Panc1 (cell line): ENCODE measurements at regions not wholly inside any gene's neighbourhood (a gene's known extent, or its start where the extent isn't known, plus 50 kb on each side); places are given as distances from the start of the nearest gene placed in this dataset.

ENCODE experiments used
- ATAC-seq: fragments of 200-7000 bp; cut with Tn5 transposase; 2 replicates; pipeline ENCODE4 v1.9.1; 2020; ENCODE audit warnings: mild to moderate bottlenecking, moderate library complexity
- BruUV-seq: library from RNA; stranded (reverse); fragments of 400-500 nt; replicated peaks from 2 replicates; lab custom pipeline; 2021; lab: Mats Ljungman, UMichigan
- CTCF ChIA-PET: fragments of 300-600 bp; sonication (Branson Sonifier 250); formaldehyde crosslinking; loops from one replicate; lab custom pipeline; 2022; ENCODE audit warnings: antibody characterized with exemption; lab: Charles Lee
- POLR2A ChIA-PET: fragments of 300-600 bp; sonication (Branson Sonifier 250); formaldehyde crosslinking; loops from one replicate; lab custom pipeline; 2022; ENCODE audit warnings: antibody characterized with exemption; lab: Charles Lee
- DNase-seq: peaks from one replicate; pipeline ENCODE4 v3.0.0-alpha.2; 2010; ENCODE audit warnings: low read depth, low spot score
- H3K27ac ChIP-seq: 2 replicates; pipeline ENCODE4 v1.5.1; 2011; ENCODE audit warnings: mild to moderate bottlenecking, low read length, inconsistent platforms
- H3K27me3 ChIP-seq: fragments of 200-500 bp; sonication (Bioruptor generic); 2 replicates; pipeline ENCODE4 v1.6.0; 2014; ENCODE audit warnings: low read length, inconsistent platforms; ENCODE audit not compliant: control insufficient read depth, insufficient read depth
- H3K36me3 ChIP-seq: fragments of 200-500 bp; sonication (Bioruptor generic); 2 replicates; pipeline ENCODE4 v1.5.1; 2014; ENCODE audit warnings: inconsistent platforms, mild to moderate bottlenecking, low read length, moderate library complexity; ENCODE audit not compliant: control insufficient read depth, insufficient read depth
- H3K4me1 ChIP-seq: 2 replicates; pipeline ENCODE4 v1.5.1; 2011; ENCODE audit warnings: inconsistent platforms, mild to moderate bottlenecking, low read length, moderate library complexity; ENCODE audit not compliant: control insufficient read depth, insufficient read depth
- H3K4me3 ChIP-seq, 2 experiments: 2 replicates each; pipeline ENCODE4 v1.5.1; 2011 to 2012; ENCODE audit warnings: low read depth in 2 of 2, low read length in 2 of 2, mild to moderate bottlenecking in 2 of 2, inconsistent platforms in 1 of 2, moderate library complexity in 1 of 2
- H3K9me3 ChIP-seq: fragments of 200-500 bp; sonication (Bioruptor generic); 2 replicates; pipeline ENCODE4 v1.5.1; 2014; ENCODE audit warnings: low read depth, mild to moderate bottlenecking, inconsistent platforms, low read length, moderate library complexity; ENCODE audit not compliant: control insufficient read depth, insufficient read depth
- CTCF ChIP-seq: fragments of 450-650 bp; IDR thresholded peaks from 2 replicates; pipeline ENCODE4 v1.5.1; 2017; ENCODE audit warnings: mild to moderate bottlenecking
- POLR2AphosphoS5 ChIP-seq: IDR thresholded peaks from 2 replicates; pipeline ENCODE4 v1.6.1; 2012; ENCODE audit warnings: mild to moderate bottlenecking, low read depth, low read length, moderate library complexity
- SIN3A ChIP-seq: IDR thresholded peaks from 2 replicates; pipeline ENCODE4 v1.6.1; 2012; ENCODE audit warnings: low read depth, mild to moderate bottlenecking, low read length, moderate library complexity, borderline replicate concordance; ENCODE audit not compliant: insufficient read depth
- TCF7L2 ChIP-seq: IDR thresholded peaks from 2 replicates; pipeline ENCODE4 v1.6.1; 2011; ENCODE audit warnings: mild to moderate bottlenecking, low read depth, low read length, inconsistent platforms
- in situ Hi-C: cut with HindIII; loops from 2 replicates; pipeline ENCODE4 v1.10.0; 2016; ENCODE audit warnings: low sequenced_read_pairs, low pct_unique_long_range_greater_than_20kb
- intact Hi-C: fragments of 100-400 bp; cut with micrococcal nuclease; formaldehyde crosslinking; loops from one replicate; pipeline ENCODE4 v1.10.0; 2022; ENCODE audit not compliant: unreplicated experiment
- TF ChIP-seq, protein P1 (sequence below), 2 experiments: IDR thresholded peaks; 2 replicates each; pipeline ENCODE4 v1.6.1; 2011 to 2012; ENCODE audit warnings: low read depth in 2 of 2, control low read depth in 1 of 2, low read length in 1 of 2, mild to moderate bottlenecking in 1 of 2, moderate library complexity in 1 of 2; ENCODE audit not compliant: insufficient read depth in 1 of 2

GRCh38 chr6:48689498-48689897 is 578.5 kb upstream of the PTCHD4 start:
- POLR2A ChIA-PET = no interaction called here
- Histone ChIP-seq H3K4me1 (no peaks in the 10 kb centered on the region), H3K9me3 (no peaks in the 10 kb centered on the region), H3K4me3 (no peak overlapping the region), H3K36me3 (no peaks in the 10 kb centered on the region), H3K27ac (no peak overlapping the region), H3K27me3 (no peaks in the 10 kb centered on the region)
- ATAC-seq (no peak), DNase-seq (no peak)
- CTCF ChIA-PET = no interaction called here
- no TSS peak for BruUV-seq
- in situ Hi-C loops (no loop called here), intact Hi-C loops (no loop called here)
- TF ChIP-seq CTCF (no peak), TCF7L2 (no peak), POLR2AphosphoS5 (no peak), SIN3A (no peak)
- TF ChIP-seq, protein P1, sequence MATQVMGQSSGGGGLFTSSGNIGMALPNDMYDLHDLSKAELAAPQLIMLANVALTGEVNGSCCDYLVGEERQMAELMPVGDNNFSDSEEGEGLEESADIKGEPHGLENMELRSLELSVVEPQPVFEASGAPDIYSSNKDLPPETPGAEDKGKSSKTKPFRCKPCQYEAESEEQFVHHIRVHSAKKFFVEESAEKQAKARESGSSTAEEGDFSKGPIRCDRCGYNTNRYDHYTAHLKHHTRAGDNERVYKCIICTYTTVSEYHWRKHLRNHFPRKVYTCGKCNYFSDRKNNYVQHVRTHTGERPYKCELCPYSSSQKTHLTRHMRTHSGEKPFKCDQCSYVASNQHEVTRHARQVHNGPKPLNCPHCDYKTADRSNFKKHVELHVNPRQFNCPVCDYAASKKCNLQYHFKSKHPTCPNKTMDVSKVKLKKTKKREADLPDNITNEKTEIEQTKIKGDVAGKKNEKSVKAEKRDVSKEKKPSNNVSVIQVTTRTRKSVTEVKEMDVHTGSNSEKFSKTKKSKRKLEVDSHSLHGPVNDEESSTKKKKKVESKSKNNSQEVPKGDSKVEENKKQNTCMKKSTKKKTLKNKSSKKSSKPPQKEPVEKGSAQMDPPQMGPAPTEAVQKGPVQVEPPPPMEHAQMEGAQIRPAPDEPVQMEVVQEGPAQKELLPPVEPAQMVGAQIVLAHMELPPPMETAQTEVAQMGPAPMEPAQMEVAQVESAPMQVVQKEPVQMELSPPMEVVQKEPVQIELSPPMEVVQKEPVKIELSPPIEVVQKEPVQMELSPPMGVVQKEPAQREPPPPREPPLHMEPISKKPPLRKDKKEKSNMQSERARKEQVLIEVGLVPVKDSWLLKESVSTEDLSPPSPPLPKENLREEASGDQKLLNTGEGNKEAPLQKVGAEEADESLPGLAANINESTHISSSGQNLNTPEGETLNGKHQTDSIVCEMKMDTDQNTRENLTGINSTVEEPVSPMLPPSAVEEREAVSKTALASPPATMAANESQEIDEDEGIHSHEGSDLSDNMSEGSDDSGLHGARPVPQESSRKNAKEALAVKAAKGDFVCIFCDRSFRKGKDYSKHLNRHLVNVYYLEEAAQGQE (IDR thresholded peaks at IDR 0.05; ENCODE audit: insufficient read depth in 1 of 2, low read depth in 2 of 2, low read length in 1 of 2) = no peak

- ChIA-PET POLR2A (no interaction called here), CTCF (no interaction called here)
- H3K9me3 ChIP-seq = no peaks in the 10 kb centered on the region
- H3K4me3 ChIP-seq = no peak overlapping the region
- no peaks in the 10 kb centered on the region for H3K36me3 ChIP-seq
- BruUV-seq = no TSS peak
- ATAC-seq (no peak), DNase-seq (no peak)
- TF ChIP-seq POLR2AphosphoS5 (no peak), CTCF (no peak), TCF7L2 (no peak), SIN3A (no peak)
- TF ChIP-seq, protein P1 (IDR thresholded peaks at IDR 0.05; ENCODE audit: insufficient read depth in 1 of 2, low read depth in 2 of 2, low read length in 1 of 2) = no peak
- no peaks in the 10 kb centered on the region for H3K27me3 ChIP-seq
- H3K27ac ChIP-seq = no peak overlapping the region
- in situ Hi-C loops (no loop called here), intact Hi-C loops (no loop called here)
- H3K4me1 ChIP-seq = no peaks in the 10 kb centered on the region
Measured at GRCh38 chr6:48678390-48678789, 567.4 kb upstream of the PTCHD4 start.
